ENCODE measurements at regions not wholly inside any gene's neighbourhood (a gene's known extent, or its start where the extent isn't known, plus 50 kb on each side); places are given as distances from the start of the nearest gene placed in this dataset.

DNA sequence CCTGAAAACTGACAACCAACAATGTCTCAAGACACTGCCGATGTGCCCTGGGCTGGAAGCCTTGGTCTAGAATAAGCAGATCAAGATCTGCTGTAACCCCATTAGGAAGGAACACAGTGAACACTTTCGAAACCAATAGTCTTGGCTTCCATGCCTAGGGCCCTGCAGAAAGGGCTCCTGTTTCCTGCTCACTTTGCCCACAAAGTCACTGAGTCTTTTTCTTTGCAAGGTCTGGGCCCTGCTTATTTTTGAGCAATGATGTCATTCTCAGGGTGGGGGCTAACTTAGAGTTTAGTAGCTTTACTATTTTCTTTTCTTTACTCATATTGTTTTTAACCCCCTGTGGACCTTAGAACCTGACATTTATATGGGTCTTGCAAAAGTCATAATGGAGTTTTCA, 704.2 kb upstream of the TMEM132C start:
- no peak for TF ChIP-seq EP300 (IDR thresholded peaks at IDR 0.05)
- no peak for TF ChIP-seq POLR2AphosphoS5 (IDR thresholded peaks at IDR 0.05)
- TF ChIP-seq, protein P1, sequence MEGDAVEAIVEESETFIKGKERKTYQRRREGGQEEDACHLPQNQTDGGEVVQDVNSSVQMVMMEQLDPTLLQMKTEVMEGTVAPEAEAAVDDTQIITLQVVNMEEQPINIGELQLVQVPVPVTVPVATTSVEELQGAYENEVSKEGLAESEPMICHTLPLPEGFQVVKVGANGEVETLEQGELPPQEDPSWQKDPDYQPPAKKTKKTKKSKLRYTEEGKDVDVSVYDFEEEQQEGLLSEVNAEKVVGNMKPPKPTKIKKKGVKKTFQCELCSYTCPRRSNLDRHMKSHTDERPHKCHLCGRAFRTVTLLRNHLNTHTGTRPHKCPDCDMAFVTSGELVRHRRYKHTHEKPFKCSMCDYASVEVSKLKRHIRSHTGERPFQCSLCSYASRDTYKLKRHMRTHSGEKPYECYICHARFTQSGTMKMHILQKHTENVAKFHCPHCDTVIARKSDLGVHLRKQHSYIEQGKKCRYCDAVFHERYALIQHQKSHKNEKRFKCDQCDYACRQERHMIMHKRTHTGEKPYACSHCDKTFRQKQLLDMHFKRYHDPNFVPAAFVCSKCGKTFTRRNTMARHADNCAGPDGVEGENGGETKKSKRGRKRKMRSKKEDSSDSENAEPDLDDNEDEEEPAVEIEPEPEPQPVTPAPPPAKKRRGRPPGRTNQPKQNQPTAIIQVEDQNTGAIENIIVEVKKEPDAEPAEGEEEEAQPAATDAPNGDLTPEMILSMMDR (IDR thresholded peaks at IDR 0.05): no peak

All from stomach (tissue), 4 donors.